Prostate gland (tissue), 2 donors: ENCODE measurements at regions not wholly inside any gene's neighbourhood (a gene's known extent, or its start where the extent isn't known, plus 50 kb on each side); places are given as distances from the start of the nearest gene placed in this dataset.
"Not testable (repeated sequence)": the region's sequence is repeated elsewhere in the genome, so short reads cannot be mapped to it uniquely, and the experiment has no call there.

ENCODE experiments used
- DNase-seq: peaks from one replicate; pipeline ENCODE4 v3.0.0-alpha.2; 2019; ENCODE audit warnings: low spot score
- H3K27ac ChIP-seq, 2 donors: fragments of 200-600 bp; sonication (generic); 2 replicates each; pipeline ENCODE4 v1.5.1; 2017 to 2019
- H3K27me3 ChIP-seq: fragments of 200-600 bp; sonication (generic); replicated peaks from 2 replicates; pipeline ENCODE4 v1.5.1; 2019; ENCODE audit not compliant: insufficient read depth
- H3K36me3 ChIP-seq, 2 donors: fragments of 200-600 bp; sonication (generic); 1 replicate in 1 of 2; 2 replicates in 1 of 2; pipeline versions ENCODE4 v1.5.1 to v1.8.1; 2017 to 2019
- H3K4me1 ChIP-seq: fragments of 200-600 bp; sonication (generic); replicated peaks from 2 replicates; pipeline ENCODE4 v1.5.1; 2019
- H3K4me3 ChIP-seq, 2 donors: fragments of 200-600 bp; sonication (generic); 2 replicates each; pipeline ENCODE4 v1.5.1; 2017 to 2019
- H3K9me3 ChIP-seq: fragments of 200-600 bp; sonication (generic); 2 replicates; pipeline ENCODE4 v1.5.1; 2017
- CTCF ChIP-seq, 4 experiments: fragments of 200-600 bp in 2 of 4; fragments of 450-650 bp in 2 of 4; sonication (generic) in 2 of 4; IDR thresholded peaks; 1 replicate in 3 of 4; 2 replicates in 1 of 4; pipeline ENCODE4 v1.5.1; 2016 to 2019; ENCODE audit warnings: antibody characterized with exemption in 4 of 4, mild to moderate bottlenecking in 2 of 4, moderate library complexity in 2 of 4
- POLR2A ChIP-seq: fragments of 450-650 bp; IDR thresholded peaks from one replicate; pipeline ENCODE4 v1.6.1; 2016; ENCODE audit warnings: antibody characterized with exemption, mild to moderate bottlenecking
- POLR2AphosphoS5 ChIP-seq: sonication (generic); formaldehyde crosslinking; IDR thresholded peaks from one replicate; pipeline ENCODE4 v1.6.1; 2017; ENCODE audit warnings: antibody characterized with exemption
- WGBS: methylation state at CpG from one replicate; pipeline ENCODE4 v1.1.5; 2018; 5-methylcytosine and 5-hydroxymethylcytosine counted together
- intact Hi-C: fragments of 100-400 bp; cut with DNase I; formaldehyde crosslinking; loops from one replicate; pipeline ENCODE4 v1.14.2; 2022

GRCh38 chr5:145619806-145620310 lies 215.3 kb downstream of the PRELID2 start:
- intact Hi-C loops = no loop called here
- Histone ChIP-seq H3K36me3 (no peaks in the 10 kb centered on the region), H3K9me3 (no peaks in the 10 kb centered on the region), H3K4me1 (no peaks in the 10 kb centered on the region), H3K27ac (no peak overlapping the region), H3K4me3 (no peak overlapping the region), H3K27me3 (no peaks in the 10 kb centered on the region)
- DNase-seq = no peak
- WGBS = 87% methylated on average over 1 of the region's 1 CpG
- TF ChIP-seq POLR2AphosphoS5 (no peak), POLR2A (no peak), CTCF (IDR thresholded peaks at IDR 0.05) (no peak)

GRCh38 chr5:145616739-145617138 lies 218.4 kb downstream of the PRELID2 start:
- WGBS = 95% methylated on average over 7 of the region's 7 CpGs
- H3K36me3 ChIP-seq, H3K9me3 ChIP-seq, H3K27me3 ChIP-seq, intact Hi-C loops, H3K27ac ChIP-seq, H3K4me3 ChIP-seq, DNase-seq, H3K4me1 ChIP-seq: not testable (repeated sequence)

GRCh38 chr5:145598983-145599382 lies 236.2 kb downstream of the PRELID2 start:
- intact Hi-C loops = no loop called here
- TF ChIP-seq POLR2A (no peak), POLR2AphosphoS5 (no peak)
- 77% methylated on average over 2 of the region's 2 CpGs for WGBS
- Histone ChIP-seq H3K9me3 (no peaks in the 10 kb centered on the region), H3K4me1 (no peaks in the 10 kb centered on the region), H3K4me3 (no peak overlapping the region), H3K27me3 (no peaks in the 10 kb centered on the region), H3K27ac (no peak overlapping the region), H3K36me3 (no peaks in the 10 kb centered on the region)
- DNase-seq = no peak

- intact Hi-C loops = no loop called here
- no peak overlapping the region for H3K27ac ChIP-seq
- H3K4me1 ChIP-seq = no peaks in the 10 kb centered on the region
- H3K9me3 ChIP-seq = no peaks in the 10 kb centered on the region
- H3K36me3 ChIP-seq = no peaks in the 10 kb centered on the region
- 60% methylated on average over 5 of the region's 5 CpGs for WGBS
- no peaks in the 10 kb centered on the region for H3K27me3 ChIP-seq
- no peak for TF ChIP-seq CTCF (IDR thresholded peaks at IDR 0.05)
- TF ChIP-seq POLR2AphosphoS5 = no peak
- no peak for TF ChIP-seq POLR2A
- H3K4me3 ChIP-seq = no peak overlapping the region
- DNase-seq = no peak
These were observed 237.0 kb downstream of the PRELID2 start for GRCh38 chr5:145598184-145598583.

- H3K36me3 ChIP-seq = no peaks in the 10 kb centered on the region
- no peaks in the 10 kb centered on the region for H3K9me3 ChIP-seq
- WGBS = 88% methylated on average over 1 of the region's 1 CpG
- TF ChIP-seq CTCF (IDR thresholded peaks at IDR 0.05) (no peak), POLR2A (no peak), POLR2AphosphoS5 (no peak)
- DNase-seq = no peak
- no peaks in the 10 kb centered on the region for H3K4me1 ChIP-seq
- H3K27me3 ChIP-seq = no peaks in the 10 kb centered on the region
- no peak overlapping the region for H3K4me3 ChIP-seq
- intact Hi-C loops = no loop called here
- H3K27ac ChIP-seq = no peak overlapping the region
These were observed 243.6 kb downstream of the PRELID2 start for GRCh38 chr5:145591578-145591977.

GRCh38 chr5:145589063-145589462 lies 246.1 kb downstream of the PRELID2 start:
- Histone ChIP-seq H3K4me3 (no peak overlapping the region), H3K27me3 (no peaks in the 10 kb centered on the region), H3K27ac (no peak overlapping the region), H3K36me3 (no peaks in the 10 kb centered on the region), H3K9me3 (no peaks in the 10 kb centered on the region), H3K4me1 (no peaks in the 10 kb centered on the region)
- intact Hi-C loops = no loop called here
- 62% methylated on average over 2 of the region's 2 CpGs for WGBS
- TF ChIP-seq POLR2AphosphoS5 = no peak
- TF ChIP-seq POLR2A = no peak
- no peak for TF ChIP-seq CTCF (IDR thresholded peaks at IDR 0.05)
- DNase-seq = no peak
